Mucosa of descending colon (tissue), 3 donors: ENCODE measurements at regions not wholly inside any gene's neighbourhood (a gene's known extent, or its start where the extent isn't known, plus 50 kb on each side); places are given as distances from the start of the nearest gene placed in this dataset.
A peak's percentile ranks its signal among the peaks of the same experiment; 100 is the strongest.

ENCODE experiments used
- ATAC-seq: fragments of 200-7000 bp; cut with Tn5 transposase; one replicate; pipeline ENCODE4 v1.9.1; 2020; ENCODE audit warnings: mild to moderate bottlenecking, moderate library complexity
- DNase-seq, 3 donors: peaks; one replicate each; pipeline ENCODE4 v3.0.0-alpha.2; 2020
- H3K36me3 ChIP-seq: fragments of 200-600 bp; one replicate; pipeline ENCODE4 v1.8.0; 2021; ENCODE audit warnings: low read depth, mild to moderate bottlenecking
- H3K4me1 ChIP-seq: fragments of 200-600 bp; one replicate; pipeline ENCODE4 v1.8.0; 2021; ENCODE audit warnings: low read depth, mild to moderate bottlenecking
- H3K4me3 ChIP-seq: fragments of 200-600 bp; one replicate; pipeline ENCODE4 v1.8.0; 2021; ENCODE audit warnings: mild to moderate bottlenecking
- H3K9me3 ChIP-seq: fragments of 200-600 bp; one replicate; pipeline ENCODE4 v1.8.0; 2021; ENCODE audit warnings: mild to moderate bottlenecking
- intact Hi-C, 2 donors: fragments of 100-400 bp; cut with DNase I in 1 of 2; cut with micrococcal nuclease in 1 of 2; formaldehyde crosslinking; loops; one replicate each; pipeline versions ENCODE4 v1.11.0 to v1.11.1; 2022; cut with DNase I, micrococcal nuclease
- TF ChIP-seq, protein P1 (sequence below): fragments of 200-600 bp; IDR thresholded peaks from one replicate; pipeline ENCODE4 v1.8.0; 2022; ENCODE audit warnings: antibody characterized with exemption, mild to moderate bottlenecking
- donor health status: DM: no; HTN: no; CAD: no; lungs with moderate emphysema.
- donor health status: DM: no; HTN: no; CAD: no.
- donor health status: DM: no; HTN: yes; CAD: no.

DNA sequence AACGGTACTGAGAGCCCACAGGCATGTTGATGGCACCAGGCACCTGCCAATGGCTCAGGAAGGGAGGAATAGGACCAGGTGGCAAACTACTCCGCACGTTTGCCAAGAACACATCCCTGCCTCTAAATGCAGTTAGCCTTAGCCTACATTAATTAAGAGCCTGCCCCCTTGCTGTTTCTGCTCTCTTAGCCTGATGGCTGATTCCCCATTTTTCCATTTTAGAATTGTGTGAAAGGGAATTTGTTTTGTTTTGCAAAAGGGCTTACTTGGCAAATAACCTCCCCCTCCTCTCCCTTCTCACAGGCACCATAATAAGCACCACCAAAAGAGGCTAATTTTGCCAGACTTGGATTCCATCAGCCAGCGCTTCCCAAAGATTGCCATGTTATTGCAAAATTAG is 1203.2 kb downstream of the SORCS3 start:
- H3K36me3 ChIP-seq, result no peaks in the 10 kb centered on the region
- ATAC-seq, result no peak
- no peaks in the 10 kb centered on the region for H3K4me1 ChIP-seq
- intact Hi-C loops, result no loop called here
- TF ChIP-seq, protein P1, sequence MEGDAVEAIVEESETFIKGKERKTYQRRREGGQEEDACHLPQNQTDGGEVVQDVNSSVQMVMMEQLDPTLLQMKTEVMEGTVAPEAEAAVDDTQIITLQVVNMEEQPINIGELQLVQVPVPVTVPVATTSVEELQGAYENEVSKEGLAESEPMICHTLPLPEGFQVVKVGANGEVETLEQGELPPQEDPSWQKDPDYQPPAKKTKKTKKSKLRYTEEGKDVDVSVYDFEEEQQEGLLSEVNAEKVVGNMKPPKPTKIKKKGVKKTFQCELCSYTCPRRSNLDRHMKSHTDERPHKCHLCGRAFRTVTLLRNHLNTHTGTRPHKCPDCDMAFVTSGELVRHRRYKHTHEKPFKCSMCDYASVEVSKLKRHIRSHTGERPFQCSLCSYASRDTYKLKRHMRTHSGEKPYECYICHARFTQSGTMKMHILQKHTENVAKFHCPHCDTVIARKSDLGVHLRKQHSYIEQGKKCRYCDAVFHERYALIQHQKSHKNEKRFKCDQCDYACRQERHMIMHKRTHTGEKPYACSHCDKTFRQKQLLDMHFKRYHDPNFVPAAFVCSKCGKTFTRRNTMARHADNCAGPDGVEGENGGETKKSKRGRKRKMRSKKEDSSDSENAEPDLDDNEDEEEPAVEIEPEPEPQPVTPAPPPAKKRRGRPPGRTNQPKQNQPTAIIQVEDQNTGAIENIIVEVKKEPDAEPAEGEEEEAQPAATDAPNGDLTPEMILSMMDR, result no peak
- H3K4me3 ChIP-seq, result no peak overlapping the region
- DNase-seq, result no peak
- H3K9me3 ChIP-seq, result no peaks in the 10 kb centered on the region

DNA sequence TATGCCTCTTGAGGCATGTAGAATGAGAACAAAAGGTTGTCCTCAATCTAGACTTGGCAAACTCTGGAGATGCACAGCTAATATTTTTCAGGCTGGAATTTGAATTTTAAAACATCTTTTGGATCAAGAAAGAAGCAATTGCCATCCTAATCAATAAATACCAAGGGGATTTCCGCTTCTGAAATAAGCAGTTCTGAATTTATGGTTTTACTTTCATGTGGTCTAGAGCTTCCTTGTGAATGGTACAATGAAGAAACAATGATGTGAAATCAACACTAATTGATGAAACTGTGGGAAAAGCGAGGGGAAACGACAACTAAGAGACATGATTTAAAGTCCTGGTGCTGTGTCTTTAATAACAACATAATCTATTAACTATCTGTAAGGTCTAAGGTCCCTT is 1202.7 kb downstream of the SORCS3 start:
- intact Hi-C loops, result no loop called here
- no peak for ATAC-seq
- TF ChIP-seq, protein P1, result no peak

DNA sequence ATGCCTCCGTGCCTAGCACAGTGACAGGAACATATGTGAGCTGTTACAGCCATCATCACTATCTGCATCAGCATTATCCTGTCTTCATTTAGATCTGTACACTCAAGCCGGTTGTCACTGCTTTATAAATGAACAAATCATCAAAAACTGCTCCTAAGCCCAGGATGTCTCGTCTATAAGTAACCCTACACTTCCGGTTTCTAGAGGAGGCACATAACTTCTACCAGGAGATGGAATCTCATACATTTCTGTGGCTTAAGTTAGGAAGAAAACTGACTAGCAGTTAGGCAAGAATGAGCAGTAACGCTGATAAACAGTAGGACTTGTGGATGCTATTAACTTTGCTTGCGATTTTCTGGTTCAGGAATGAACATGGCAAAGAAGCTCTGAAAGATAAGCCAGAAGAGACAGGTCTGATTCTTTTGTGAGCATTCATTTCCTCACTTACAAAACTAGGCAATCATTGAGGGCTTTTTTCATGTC is 1199.2 kb downstream of the SORCS3 start:
- no peaks in the 10 kb centered on the region for H3K4me1 ChIP-seq
- no peaks in the 10 kb centered on the region for H3K9me3 ChIP-seq
- no peak overlapping the region for H3K4me3 ChIP-seq
- ATAC-seq, result no peak
- TF ChIP-seq, protein P1, result no peak
- intact Hi-C loops, result no loop called here
- no peak for DNase-seq
- no peaks in the 10 kb centered on the region for H3K36me3 ChIP-seq

More for the DNA sequence above, 1202.7 kb downstream of the SORCS3 start:
- no peak for DNase-seq
- Histone ChIP-seq H3K4me3 (no peak overlapping the region), H3K36me3 (no peaks in the 10 kb centered on the region), H3K4me1 (no peaks in the 10 kb centered on the region), H3K9me3 (no peaks in the 10 kb centered on the region)

DNA sequence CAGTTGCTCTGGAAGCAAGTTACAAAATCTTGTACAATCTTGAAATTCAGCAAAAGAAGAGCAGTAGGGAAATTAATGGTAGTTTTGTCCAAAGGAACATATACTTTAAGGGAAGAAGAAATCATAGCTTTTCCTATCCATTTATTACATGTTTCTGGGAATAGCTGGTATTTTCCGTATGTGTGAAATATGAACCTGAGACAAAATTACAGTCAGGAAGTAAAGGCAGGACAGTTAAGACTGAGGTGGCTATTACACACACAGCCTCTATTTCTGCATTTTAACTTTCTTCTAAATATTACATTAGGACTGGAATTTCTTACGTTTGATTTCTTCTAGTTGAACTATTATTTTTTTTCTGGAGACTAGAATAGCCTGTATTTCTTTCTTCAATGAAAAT is 1197.3 kb downstream of the SORCS3 start:
- intact Hi-C loops, result no loop called here
- no peak overlapping the region for H3K4me3 ChIP-seq
- H3K9me3 ChIP-seq, result no peaks in the 10 kb centered on the region
- H3K4me1 ChIP-seq, result no peaks in the 10 kb centered on the region
- DNase-seq (no peak), ATAC-seq (no peak)
- H3K36me3 ChIP-seq, result no peaks in the 10 kb centered on the region
- TF ChIP-seq, protein P1, result no peak

DNA sequence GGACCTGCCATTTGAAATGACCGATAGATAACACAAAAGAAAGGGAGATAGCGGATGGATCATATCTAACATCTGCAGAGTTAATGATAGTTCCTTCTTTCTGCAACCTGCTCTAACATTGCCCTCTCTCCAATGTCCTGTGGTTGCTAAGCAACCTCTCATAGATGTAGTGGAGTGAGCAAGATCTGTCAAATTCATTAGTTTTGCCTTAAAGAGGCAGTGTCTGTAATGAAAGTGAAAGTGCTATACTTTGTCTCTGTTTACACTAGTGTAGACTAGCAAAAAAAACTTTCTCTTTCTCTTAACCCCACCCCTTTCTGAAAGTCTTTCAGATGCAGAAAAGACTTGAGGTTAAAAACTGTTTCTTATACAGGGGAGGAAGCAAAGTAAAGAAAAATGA is 1196.9 kb downstream of the SORCS3 start:
- H3K4me1 ChIP-seq, result no peaks in the 10 kb centered on the region
- ATAC-seq, result peak; percentile 51
- H3K4me3 ChIP-seq, result no peak overlapping the region
- no peaks in the 10 kb centered on the region for H3K36me3 ChIP-seq
- intact Hi-C loops, result no loop called here
- H3K9me3 ChIP-seq, result no peaks in the 10 kb centered on the region
- no peak for DNase-seq
- TF ChIP-seq, protein P1, result no peak
